Stromal cell of bone marrow (primary cell): ENCODE measurements at regions not wholly inside any gene's neighbourhood (a gene's known extent, or its start where the extent isn't known, plus 50 kb on each side); places are given as distances from the start of the nearest gene placed in this dataset.
A peak's percentile ranks its signal among the peaks of the same experiment; 100 is the strongest.

Source experiments
- DNase-seq: peaks from one replicate; pipeline ENCODE4 v3.0.0-alpha.2; 2012; ENCODE audit warnings: low read depth

DNA sequence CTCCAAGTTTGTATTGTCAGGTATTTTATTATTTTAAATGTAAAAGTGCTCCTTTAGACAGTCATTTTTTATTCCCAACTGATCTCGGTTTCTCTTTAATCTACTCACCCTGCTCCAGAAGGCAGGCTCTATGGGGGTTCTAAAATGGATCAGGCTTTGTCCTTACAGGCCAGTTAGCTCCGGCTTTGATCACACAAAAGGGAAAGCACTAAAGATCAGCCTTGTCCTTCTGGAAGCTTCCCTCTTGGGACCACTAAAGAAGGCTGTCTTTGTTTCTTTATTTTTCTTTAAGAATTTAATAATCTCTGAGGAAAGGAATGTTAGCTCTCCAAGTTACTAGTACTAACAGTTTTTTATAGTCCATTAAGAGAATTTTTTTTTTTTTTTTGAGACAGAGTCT lies 560.5 kb upstream of the ZNF717 start:
- DNase-seq = no peak

- no peak for DNase-seq
Measured at GRCh38 chr3:76346690-76347089, 561.3 kb upstream of the ZNF717 start.

- DNase-seq = no peak
Measured at GRCh38 chr3:76349715-76350480, 564.5 kb upstream of the ZNF717 start.

DNA sequence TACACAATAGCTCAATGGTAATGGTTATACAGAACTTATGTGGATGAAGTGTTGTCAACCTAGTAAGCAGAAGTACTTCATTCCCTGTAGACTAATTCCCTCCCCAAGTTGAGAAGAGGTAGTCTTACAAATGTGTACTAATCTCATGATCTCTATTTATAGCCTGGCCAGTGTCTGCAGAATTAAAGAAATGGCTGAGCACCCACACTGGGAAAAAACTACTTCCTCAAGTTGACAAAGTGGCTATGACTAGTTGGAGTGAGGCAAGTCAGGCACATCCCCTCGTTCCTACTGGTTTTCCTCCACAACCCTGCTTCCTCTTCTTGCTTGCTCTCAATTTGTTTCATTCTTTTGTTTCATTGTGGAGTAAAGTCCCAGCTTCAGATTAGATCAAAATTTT lies 566.7 kb upstream of the ZNF717 start:
- DNase-seq = no peak

DNA sequence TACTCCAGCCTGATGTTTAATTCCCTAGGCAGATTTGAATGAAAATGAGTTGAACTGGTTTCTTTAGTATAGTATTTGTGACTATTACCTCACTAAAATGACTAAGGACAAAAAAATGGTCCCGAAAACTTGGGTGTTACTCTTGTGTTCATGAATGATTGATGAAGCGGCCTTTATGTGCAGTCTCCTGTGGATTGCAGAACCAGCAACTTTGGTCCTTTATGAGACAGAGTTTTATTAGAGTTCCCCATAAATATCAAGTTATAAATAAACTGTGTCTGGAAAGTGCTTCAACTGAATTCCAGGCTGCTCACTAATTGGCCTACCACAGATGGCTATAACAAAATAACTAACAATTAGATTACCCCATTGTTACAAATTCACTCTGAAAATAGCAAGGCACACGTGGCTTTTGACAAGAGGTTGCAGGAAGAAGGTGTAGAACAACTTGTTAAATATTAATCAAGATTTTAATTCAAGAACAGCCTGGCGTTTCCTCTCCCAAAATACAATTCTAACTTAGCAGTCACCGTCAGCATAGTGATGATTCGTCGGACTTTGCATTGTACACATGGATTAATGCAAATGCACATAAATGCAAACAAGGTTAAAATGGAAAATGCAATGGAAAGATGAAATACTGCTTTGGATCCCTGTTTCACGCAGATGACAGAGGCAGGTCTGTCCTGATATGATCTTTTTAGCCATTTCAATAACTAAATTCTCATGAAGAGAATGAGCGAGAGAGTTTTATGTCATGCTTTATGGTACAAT lies 567.3 kb upstream of the ZNF717 start:
- DNase-seq = no peak

GRCh38 chr3:76353683-76354082 lies 568.3 kb upstream of the ZNF717 start:
- DNase-seq = no peak

GRCh38 chr3:76361010-76361409 lies 575.7 kb upstream of the ZNF717 start:
- no peak for DNase-seq

- no peak for DNase-seq
Measured at GRCh38 chr3:76362643-76363042, 577.3 kb upstream of the ZNF717 start.

GRCh38 chr3:76365275-76365674 lies 579.9 kb upstream of the ZNF717 start:
- DNase-seq = no peak

GRCh38 chr3:76367281-76367680 lies 581.9 kb upstream of the ZNF717 start:
- DNase-seq = peak; percentile 18

DNA sequence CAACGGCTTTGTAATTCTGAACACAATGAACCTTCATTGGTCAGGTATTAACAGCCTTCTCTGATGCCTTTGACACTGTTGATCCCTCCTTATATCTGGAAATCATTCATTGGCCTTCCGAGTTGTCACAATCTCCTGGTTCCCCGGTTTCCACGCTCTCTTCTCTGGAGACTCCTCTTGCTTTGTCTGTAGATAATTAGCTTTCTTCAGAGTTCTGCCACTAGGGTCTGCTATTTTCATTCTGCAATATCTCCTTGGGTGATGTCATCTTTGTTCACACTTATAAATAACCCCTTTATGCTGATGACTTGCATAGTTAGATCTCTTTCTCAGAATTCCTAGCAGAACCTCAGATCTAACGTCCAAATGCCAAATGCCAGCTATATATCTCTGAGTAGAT lies 583.8 kb upstream of the ZNF717 start:
- no peak for DNase-seq

DNA sequence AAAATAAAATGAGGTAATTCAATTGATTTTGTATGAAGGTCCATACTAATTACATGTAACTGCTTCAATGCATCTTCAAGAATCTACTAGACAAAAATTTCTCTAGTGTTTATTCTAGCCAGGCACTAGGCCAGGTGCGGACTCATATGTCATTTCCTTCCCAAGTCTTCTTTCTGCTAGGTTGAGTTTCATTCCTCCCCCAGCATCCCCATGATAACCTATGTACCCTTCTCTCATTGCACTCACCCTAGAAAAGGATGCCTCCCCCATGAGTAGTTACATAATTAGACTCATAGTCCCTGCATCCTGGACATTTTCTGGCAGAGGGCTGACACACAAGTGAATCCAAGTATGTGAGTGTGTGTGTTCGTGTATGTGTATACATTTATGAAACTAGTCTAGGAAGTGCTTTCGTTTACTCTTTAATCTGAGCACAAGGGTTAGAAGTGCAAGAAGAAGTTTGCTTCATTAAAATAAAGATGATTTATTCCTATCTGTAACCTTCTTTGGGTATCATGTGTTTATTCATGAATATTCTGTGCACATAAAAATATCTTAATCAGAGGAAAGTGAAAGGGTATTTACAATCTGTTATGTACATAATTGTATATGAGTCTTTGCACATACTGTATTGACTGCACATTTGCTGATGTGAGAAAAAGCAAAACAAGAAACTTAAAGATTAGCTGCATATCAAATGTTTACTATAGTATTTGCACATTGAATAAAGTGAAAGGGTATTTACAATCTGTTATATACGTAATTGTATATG lies 585.6 kb upstream of the ZNF717 start:
- DNase-seq = no peak

GRCh38 chr3:76372497-76372896 lies 587.1 kb upstream of the ZNF717 start:
- no peak for DNase-seq

- no peak for DNase-seq
Measured at GRCh38 chr3:76377074-76377473, 591.7 kb upstream of the ZNF717 start.

- no peak for DNase-seq
Measured at GRCh38 chr3:76378789-76379188, 593.4 kb upstream of the ZNF717 start.

DNA sequence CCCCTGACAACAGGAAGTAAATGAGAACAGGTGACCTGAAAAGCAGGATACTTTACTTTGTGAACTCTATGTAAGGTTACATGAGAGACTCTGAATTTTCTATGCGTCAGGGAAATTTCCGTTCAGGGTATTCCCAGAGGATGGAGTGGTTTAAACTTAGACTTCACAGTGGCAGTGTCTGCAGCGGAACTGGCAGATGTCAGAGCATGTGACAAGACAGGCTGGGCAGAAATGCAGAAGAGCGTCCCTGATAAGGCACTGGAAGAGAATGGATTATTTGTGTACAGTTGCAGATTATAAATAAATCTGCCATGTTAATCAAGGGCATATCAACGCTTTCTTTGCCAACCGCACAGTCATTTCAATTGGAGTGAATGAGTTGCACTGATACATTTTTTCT lies 598.4 kb upstream of the ZNF717 start:
- no peak for DNase-seq

DNA sequence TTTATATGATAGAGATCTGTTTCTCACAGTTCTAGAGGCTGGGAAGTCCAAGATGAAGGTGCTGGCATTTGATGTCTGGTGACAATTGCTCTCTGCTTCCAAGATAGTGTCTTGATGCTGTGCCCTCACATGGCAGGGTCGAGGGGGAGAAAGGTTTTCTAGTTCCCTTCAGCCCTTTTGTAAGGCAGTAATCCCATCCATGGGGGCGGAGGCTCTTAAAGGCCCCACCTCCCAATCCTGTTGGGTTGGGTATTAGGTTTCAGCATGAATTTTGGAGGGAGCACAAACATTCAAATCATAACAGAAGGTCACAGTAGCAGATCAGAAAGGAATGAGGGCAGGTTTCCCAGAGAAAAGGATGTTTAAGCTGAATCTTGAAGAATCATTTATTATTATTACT lies 601.7 kb upstream of the ZNF717 start:
- no peak for DNase-seq

GRCh38 chr3:76400141-76400540 lies 614.8 kb upstream of the ZNF717 start:
- DNase-seq = no peak

DNA sequence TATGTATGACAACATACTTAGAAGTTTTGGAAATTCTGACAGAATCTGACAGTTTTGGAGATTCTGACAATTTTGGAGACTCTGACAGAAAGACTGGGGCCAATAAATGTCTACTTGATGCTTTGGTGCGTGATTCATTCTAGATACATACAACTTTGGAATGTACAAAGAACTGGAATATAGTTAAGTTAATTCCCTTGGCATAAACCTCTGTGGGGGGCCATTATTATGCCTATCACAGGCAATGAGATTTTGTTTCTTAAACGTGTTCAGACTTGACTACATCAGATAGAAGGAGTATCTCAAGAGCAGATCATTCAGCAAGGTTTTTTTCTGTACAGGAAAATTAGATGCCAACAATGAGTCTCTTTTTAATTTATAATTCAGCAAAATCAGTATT lies 617.6 kb upstream of the ZNF717 start:
- no peak for DNase-seq

- DNase-seq = no peak
Measured at GRCh38 chr3:76403556-76403955, 618.2 kb upstream of the ZNF717 start.

DNA sequence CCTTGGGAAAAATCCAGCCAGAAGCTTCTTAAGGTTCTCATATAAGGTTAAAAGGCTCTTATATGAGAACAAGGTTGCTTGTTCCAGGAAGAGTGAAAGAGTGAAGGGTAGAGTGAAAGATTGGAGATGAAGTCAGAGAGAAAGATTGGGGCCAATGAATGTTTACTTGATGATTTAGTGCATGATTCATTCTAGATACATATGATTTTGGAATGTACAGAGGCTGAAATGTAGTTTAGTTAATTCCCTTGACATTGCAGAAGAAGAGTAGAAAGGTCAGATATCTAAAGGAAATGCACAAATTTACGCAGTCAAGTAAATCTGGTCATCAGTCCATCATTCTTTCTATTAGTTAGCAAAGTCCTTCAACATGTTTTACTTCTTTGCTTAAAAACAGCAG lies 619.8 kb upstream of the ZNF717 start:
- DNase-seq = no peak

- DNase-seq = no peak
Measured at GRCh38 chr3:76410762-76411281, 625.5 kb upstream of the ZNF717 start.

DNA sequence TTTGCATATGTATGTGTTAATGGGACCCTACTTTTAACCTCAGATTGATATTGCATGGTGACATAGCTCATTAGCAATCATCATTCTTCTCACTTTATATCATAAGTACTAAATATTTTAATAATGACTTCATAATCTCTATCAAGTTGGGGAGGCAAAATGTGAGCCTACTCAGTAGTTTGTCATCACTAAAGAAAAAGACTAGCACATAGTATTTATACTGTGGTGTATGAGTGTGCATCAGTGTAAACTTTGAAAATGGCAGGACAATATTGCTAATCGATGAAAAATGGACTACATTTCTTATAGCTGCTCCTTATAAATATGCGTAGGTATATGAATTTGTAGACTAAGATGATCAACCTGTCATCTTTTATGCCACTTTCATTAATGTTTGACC lies 624.5 kb upstream of the ROBO2 start:
- DNase-seq = no peak
